Small intestine (tissue), 7 donors: ENCODE measurements at regions not wholly inside any gene's neighbourhood (a gene's known extent, or its start where the extent isn't known, plus 50 kb on each side); places are given as distances from the start of the nearest gene placed in this dataset.

ENCODE experiments used
- DNase-seq, 2 donors: peaks; one replicate each; pipeline versions ENCODE4 v3.0.0 to v3.0.0-alpha.2; 2013
- FAIRE-seq: peaks from 2 replicates; lab custom pipeline; 2012; peaks lifted over from hg19 to GRCh38; lab: Jason Lieb, UNC
- H3K27ac ChIP-seq, 3 donors: one replicate each; pipeline ENCODE4 v1.5.1; 2013; ENCODE audit warnings: low read length in 2 of 3, mild to moderate bottlenecking in 2 of 3, control low read depth in 1 of 3, inconsistent platforms in 1 of 3, low read depth in 1 of 3, moderate library complexity in 1 of 3
- H3K27me3 ChIP-seq, 3 donors: one replicate each; pipeline ENCODE4 v1.6.1; 2013; ENCODE audit warnings: low read length in 3 of 3, inconsistent platforms in 1 of 3; ENCODE audit not compliant: control insufficient read depth in 3 of 3, insufficient read depth in 3 of 3
- H3K36me3 ChIP-seq, 3 donors: one replicate each; pipeline ENCODE4 v1.6.1; 2013; ENCODE audit warnings: low read length in 3 of 3, inconsistent platforms in 1 of 3, low read depth in 1 of 3, mild to moderate bottlenecking in 1 of 3, moderate library complexity in 1 of 3; ENCODE audit not compliant: control insufficient read depth in 3 of 3, insufficient read depth in 2 of 3
- H3K4me1 ChIP-seq, 3 donors: one replicate each; pipeline ENCODE4 v1.6.1; 2013; ENCODE audit warnings: low read length in 2 of 3, inconsistent platforms in 1 of 3, low read depth in 1 of 3, mild to moderate bottlenecking in 1 of 3, moderate library complexity in 1 of 3; ENCODE audit not compliant: control insufficient read depth in 3 of 3, insufficient read depth in 2 of 3
- H3K4me3 ChIP-seq, 3 donors: one replicate each; pipeline ENCODE4 v1.5.1; 2013; ENCODE audit warnings: low read length in 3 of 3, control low read depth in 1 of 3, inconsistent platforms in 1 of 3, low read depth in 1 of 3, mild to moderate bottlenecking in 1 of 3, moderate library complexity in 1 of 3
- H3K9me3 ChIP-seq, 2 donors: one replicate each; pipeline ENCODE4 v1.6.1; 2013; ENCODE audit warnings: low read depth in 1 of 2, low read length in 1 of 2; ENCODE audit not compliant: control insufficient read depth in 2 of 2, insufficient read depth in 1 of 2
- WGBS, 3 donors: extraction: QIAGEN DNeasy Blood & Tissue Kit; methylation state at CpG; one replicate each; pipeline ENCODE4 v1.1.7; 2013; 5-methylcytosine and 5-hydroxymethylcytosine counted together
- donor health status: healthy with polysubstance abuse.
- donor health status: control.
- donor health status: control.
- donor health status: Bipolar disorder and iron deficiency.
- donor health status: healthy.

GRCh38 chr1:83799594-83799993 is 199.3 kb downstream of the TTLL7 start:
- Histone ChIP-seq H3K4me3 (no peak overlapping the region), H3K9me3 (no peaks in the 10 kb centered on the region), H3K36me3 (no peaks in the 10 kb centered on the region), H3K27ac (no peak overlapping the region), H3K4me1 (peaks cover 0 to 5% (median 5%) of the 10 kb centered on the region in 3 donors), H3K27me3 (no peaks in the 10 kb centered on the region)
- 9 to 23% (median 16%) methylated on average over 1 of the region's 1 CpG for WGBS, 3 donors
- DNase-seq, result no peak
- no peak for FAIRE-seq

- FAIRE-seq (no peak), DNase-seq (no peak)
- no peaks in the 10 kb centered on the region for H3K36me3 ChIP-seq
Measured at GRCh38 chr1:83798965-83799364, 200.0 kb downstream of the TTLL7 start.

DNA sequence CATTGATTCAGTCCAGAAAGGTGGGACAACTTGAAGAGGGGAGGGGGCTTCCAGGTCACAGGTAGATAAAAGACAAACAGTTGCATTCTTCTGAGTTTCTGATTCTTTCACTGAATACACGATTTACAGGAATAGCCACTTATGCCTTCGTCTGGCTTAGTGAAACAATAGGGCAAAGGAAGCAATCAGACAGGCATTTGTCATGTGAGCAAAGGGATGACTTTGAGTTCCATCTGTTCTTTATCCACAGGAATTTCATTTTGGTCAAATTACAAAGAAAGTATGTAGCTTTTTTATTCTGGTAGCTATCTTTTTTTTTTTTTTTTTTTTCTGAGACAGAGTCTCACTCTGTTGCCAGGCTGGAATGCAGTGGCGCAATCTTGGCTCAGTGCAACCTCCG is 202.5 kb downstream of the TTLL7 start:
- FAIRE-seq (no peak), DNase-seq (no peak)
- WGBS, 3 donors, result 88 to 90% (median 89%) methylated on average over 4 of the region's 4 CpGs
- H3K27ac ChIP-seq, result no peak overlapping the region
- no peaks in the 10 kb centered on the region for H3K4me1 ChIP-seq
- no peaks in the 10 kb centered on the region for H3K9me3 ChIP-seq
- no peaks in the 10 kb centered on the region for H3K27me3 ChIP-seq
- H3K4me3 ChIP-seq, result no peak overlapping the region
- no peaks in the 10 kb centered on the region for H3K36me3 ChIP-seq

More at GRCh38 chr1:83798965-83799364, 200.0 kb downstream of the TTLL7 start:
- no peaks in the 10 kb centered on the region for H3K27me3 ChIP-seq
- no peak overlapping the region for H3K27ac ChIP-seq
- H3K4me1 ChIP-seq, result peaks cover 0 to 5% (median 5%) of the 10 kb centered on the region in 3 donors
- H3K4me3 ChIP-seq, result no peak overlapping the region
- H3K9me3 ChIP-seq, result no peaks in the 10 kb centered on the region

- WGBS, 3 donors, result 71 to 86% (median 78%) methylated on average over 2 of the region's 2 CpGs
- Histone ChIP-seq H3K4me3 (no peak overlapping the region), H3K27ac (no peak overlapping the region), H3K27me3 (no peaks in the 10 kb centered on the region), H3K9me3 (no peaks in the 10 kb centered on the region), H3K4me1 (no peaks in the 10 kb centered on the region), H3K36me3 (no peaks in the 10 kb centered on the region)
- DNase-seq (no peak), FAIRE-seq (no peak)
Measured at GRCh38 chr1:83794384-83794783, 204.5 kb downstream of the TTLL7 start.

GRCh38 chr1:83791821-83792437 is 207.0 kb downstream of the TTLL7 start:
- no peak for FAIRE-seq
- H3K27me3 ChIP-seq, result no peaks in the 10 kb centered on the region
- no peaks in the 10 kb centered on the region for H3K4me1 ChIP-seq
- H3K9me3 ChIP-seq, result no peaks in the 10 kb centered on the region
- DNase-seq, result no peak
- WGBS, 3 donors, result 86 to 91% (median 87%) methylated on average over 3 of the region's 3 CpGs
- H3K36me3 ChIP-seq, result no peaks in the 10 kb centered on the region
- no peak overlapping the region for H3K27ac ChIP-seq
- H3K4me3 ChIP-seq, result no peak overlapping the region

DNA sequence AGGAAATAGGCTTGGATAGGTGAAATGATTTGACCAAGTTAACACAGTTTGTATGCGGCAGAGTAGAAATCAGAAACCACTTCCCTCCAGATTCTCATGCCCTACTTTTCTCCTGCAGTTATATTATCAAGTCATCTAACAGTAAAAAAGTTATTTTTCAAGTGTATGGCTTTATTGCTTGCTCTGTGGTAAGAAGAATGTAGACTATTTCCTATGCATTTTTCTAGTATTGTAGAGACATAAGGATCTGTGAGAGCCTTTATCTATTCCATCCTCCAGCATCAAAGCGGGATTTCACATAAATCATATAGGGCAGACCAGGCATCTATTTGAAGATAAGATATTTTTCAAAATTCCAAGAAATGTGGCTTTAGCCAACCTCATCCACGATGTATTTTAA is 208.5 kb downstream of the TTLL7 start:
- DNase-seq (no peak), FAIRE-seq (no peak)
- Histone ChIP-seq H3K4me1 (no peaks in the 10 kb centered on the region), H3K36me3 (no peaks in the 10 kb centered on the region), H3K9me3 (no peaks in the 10 kb centered on the region), H3K27ac (no peak overlapping the region), H3K27me3 (no peaks in the 10 kb centered on the region), H3K4me3 (no peak overlapping the region)
- WGBS, 3 donors, result 77 to 87% (median 80%) methylated on average over 3 of the region's 3 CpGs

DNA sequence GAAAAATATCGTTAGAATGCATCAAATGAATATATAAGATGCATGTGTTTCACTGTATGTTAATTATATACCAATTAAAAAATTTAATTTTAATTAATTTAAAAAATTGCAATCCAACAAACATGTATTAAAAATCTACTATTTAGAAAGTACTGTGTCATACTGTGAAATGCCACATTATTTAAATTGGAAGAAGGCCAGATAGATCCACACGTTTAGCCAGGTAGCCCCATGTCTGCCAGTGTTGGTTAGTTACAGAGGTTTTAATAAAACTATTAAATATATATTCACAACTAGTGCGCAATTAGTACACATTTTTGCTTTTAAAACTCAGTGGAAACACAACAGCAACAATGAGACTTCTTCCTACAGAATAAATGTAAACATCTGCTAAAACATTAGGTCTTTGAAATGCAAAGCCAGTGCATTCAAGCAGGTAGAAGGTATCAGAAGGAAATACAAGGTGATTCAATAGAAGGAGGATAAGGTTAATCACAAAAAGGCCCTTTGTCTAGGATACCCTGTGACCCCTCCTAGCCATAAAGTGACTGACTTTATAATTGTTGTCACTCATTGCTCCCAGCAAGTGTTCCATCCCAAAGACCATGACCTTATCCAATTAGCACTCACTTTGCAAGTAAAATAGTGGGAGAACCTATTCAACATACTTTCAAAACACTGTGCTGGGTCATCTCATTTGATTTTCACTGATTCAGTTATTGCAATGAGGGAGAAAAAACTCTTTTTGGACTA is 211.5 kb downstream of the TTLL7 start:
- WGBS, 3 donors, result 66 to 80% (median 71%) methylated on average over 3 of the region's 3 CpGs
- Histone ChIP-seq H3K4me3 (no peak overlapping the region), H3K36me3 (no peaks in the 10 kb centered on the region), H3K27ac (no peak overlapping the region), H3K9me3 (peaks cover 0 to 4% of the 10 kb centered on the region in 2 donors), H3K27me3 (no peaks in the 10 kb centered on the region), H3K4me1 (no peaks in the 10 kb centered on the region)
- DNase-seq (no peak), FAIRE-seq (no peak)

DNA sequence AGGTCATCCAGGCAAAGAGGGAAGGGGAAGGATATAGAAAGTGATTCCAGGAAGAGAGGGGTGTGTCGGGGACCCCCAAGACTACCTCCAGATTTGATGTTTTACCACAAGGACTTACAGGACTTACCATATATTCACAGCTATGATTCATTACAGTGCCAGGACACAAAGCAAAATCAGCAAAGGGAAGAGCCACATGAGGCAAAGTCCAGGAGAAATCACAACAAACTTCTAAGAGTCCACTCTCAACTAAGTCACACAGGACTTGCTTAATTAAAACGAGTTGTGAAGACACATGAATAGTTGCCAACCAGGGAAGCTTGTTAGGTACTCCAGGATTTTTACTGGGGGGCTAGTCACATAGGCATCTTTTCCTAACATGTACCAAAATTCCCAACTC is 217.3 kb downstream of the TTLL7 start:
- FAIRE-seq (no peak), DNase-seq (no peak)
- no peaks in the 10 kb centered on the region for H3K36me3 ChIP-seq
- no peaks in the 10 kb centered on the region for H3K27me3 ChIP-seq
- no peaks in the 10 kb centered on the region for H3K4me1 ChIP-seq
- H3K27ac ChIP-seq, result no peak overlapping the region
- H3K4me3 ChIP-seq, result no peak overlapping the region
- peaks cover 0 to 4% of the 10 kb centered on the region in 2 donors for H3K9me3 ChIP-seq
- 63 to 84% (median 68%) methylated on average over 2 of the region's 2 CpGs for WGBS, 3 donors
